ENCODE measurements at regions not wholly inside any gene's neighbourhood (a gene's known extent, or its start where the extent isn't known, plus 50 kb on each side); places are given as distances from the start of the nearest gene placed in this dataset.

- H3K27ac ChIP-seq: no peak overlapping the region
- DNase-seq: no peak
- H3K27me3 ChIP-seq: no peaks in the 10 kb centered on the region
- TF ChIP-seq POLR2A (IDR thresholded peaks at IDR 0.05) (no peak), CTCF (IDR thresholded peaks at IDR 0.05) (no peak)
- H3K36me3 ChIP-seq: no peaks in the 10 kb centered on the region
- H3K9me3 ChIP-seq: no peaks in the 10 kb centered on the region
- H3K4me3 ChIP-seq: no peak overlapping the region
- intact Hi-C loops (cut with DNase I; ENCODE audit: low total_unique reads): no loop called here
- no peaks in the 10 kb centered on the region for H3K4me1 ChIP-seq
Measured at GRCh38 chr15:61685971-61686370, 374.3 kb downstream of the VPS13C start.

- TF ChIP-seq POLR2A (IDR thresholded peaks at IDR 0.05) (no peak), CTCF (IDR thresholded peaks at IDR 0.05) (no peak)
- Histone ChIP-seq H3K9me3 (no peaks in the 10 kb centered on the region), H3K4me3 (no peak overlapping the region), H3K27me3 (no peaks in the 10 kb centered on the region), H3K27ac (no peak overlapping the region), H3K36me3 (no peaks in the 10 kb centered on the region), H3K4me1 (no peaks in the 10 kb centered on the region)
- no peak for DNase-seq
- intact Hi-C loops (cut with DNase I; ENCODE audit: low total_unique reads): no loop called here
Measured at GRCh38 chr15:61685534-61685933, 374.7 kb downstream of the VPS13C start.

GRCh38 chr15:61684749-61685467, 375.3 kb downstream of the VPS13C start:
- no peak for TF ChIP-seq POLR2A (IDR thresholded peaks at IDR 0.05)
- TF ChIP-seq CTCF (IDR thresholded peaks at IDR 0.05): no peak
- no peak for DNase-seq

GRCh38 chr15:61682891-61683735, 377.1 kb downstream of the VPS13C start:
- Histone ChIP-seq H3K27ac (no peak overlapping the region), H3K36me3 (no peaks in the 10 kb centered on the region), H3K4me3 (no peak overlapping the region), H3K4me1 (no peaks in the 10 kb centered on the region), H3K9me3 (no peaks in the 10 kb centered on the region), H3K27me3 (no peaks in the 10 kb centered on the region)
- no peak for DNase-seq
- intact Hi-C loops (cut with DNase I; ENCODE audit: low total_unique reads): no loop called here
- TF ChIP-seq POLR2A (IDR thresholded peaks at IDR 0.05) (no peak), CTCF (IDR thresholded peaks at IDR 0.05) (no peak)

More at GRCh38 chr15:61684749-61685467, 375.3 kb downstream of the VPS13C start:
- intact Hi-C loops (cut with DNase I; ENCODE audit: low total_unique reads): no loop called here
- Histone ChIP-seq H3K4me1 (no peaks in the 10 kb centered on the region), H3K27me3 (no peaks in the 10 kb centered on the region), H3K9me3 (no peaks in the 10 kb centered on the region), H3K4me3 (no peak overlapping the region), H3K36me3 (no peaks in the 10 kb centered on the region), H3K27ac (no peak overlapping the region)

GRCh38 chr15:61681676-61682075, 378.6 kb downstream of the VPS13C start:
- Histone ChIP-seq H3K4me3 (no peak overlapping the region), H3K9me3 (no peaks in the 10 kb centered on the region), H3K27ac (no peak overlapping the region), H3K36me3 (no peaks in the 10 kb centered on the region), H3K27me3 (no peaks in the 10 kb centered on the region), H3K4me1 (no peaks in the 10 kb centered on the region)
- DNase-seq: no peak
- intact Hi-C loops (cut with DNase I; ENCODE audit: low total_unique reads): no loop called here
- TF ChIP-seq POLR2A (IDR thresholded peaks at IDR 0.05): no peak
- no peak for TF ChIP-seq CTCF (IDR thresholded peaks at IDR 0.05)

Data from uterus (tissue), 3 donors.